ENCODE measurements at regions not wholly inside any gene's neighbourhood (a gene's known extent, or its start where the extent isn't known, plus 50 kb on each side); places are given as distances from the start of the nearest gene placed in this dataset.

DNA sequence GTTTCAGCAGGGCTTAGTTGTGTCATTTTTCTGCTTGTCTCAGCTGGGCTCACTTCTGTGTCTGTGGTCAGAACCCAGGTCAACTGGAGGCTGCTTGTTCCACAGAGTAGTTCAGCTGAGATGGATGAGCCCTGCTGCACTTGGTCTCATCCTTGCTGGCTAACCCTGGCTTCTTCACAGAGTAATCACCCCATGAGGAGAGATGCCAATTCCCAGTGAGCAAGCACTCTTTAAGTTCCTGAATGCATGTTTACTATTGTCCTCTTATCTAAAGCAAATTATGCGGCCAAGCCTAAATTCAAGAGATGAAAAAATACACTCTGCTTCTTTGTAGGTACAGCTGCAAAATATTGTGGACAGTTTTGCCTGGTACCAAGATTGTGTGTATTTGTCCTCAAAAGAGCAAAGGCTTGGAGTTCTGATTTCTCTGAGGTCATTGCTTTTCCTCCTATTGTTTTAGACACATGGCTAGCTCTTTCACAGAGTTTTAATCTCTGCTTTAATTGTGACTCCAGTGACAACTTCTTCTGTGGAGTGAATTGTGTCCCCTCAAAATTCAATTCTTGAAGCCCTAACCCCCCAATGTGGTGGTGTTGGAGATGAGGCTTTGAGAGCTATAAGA, 236.6 kb upstream of the ANKRD50 start:
- no peaks in the 10 kb centered on the region for H3K27me3 ChIP-seq
- intact Hi-C loops (cut with DNase I; ENCODE audit: low total_unique reads): no loop called here
- no peak overlapping the region for H3K4me3 ChIP-seq
- WGBS, 2 donors: 67 to 73% methylated on average over 1 of the region's 1 CpG
- H3K36me3 ChIP-seq (ENCODE audit: low read depth, missing control alignments): no peaks in the 10 kb centered on the region
- H3K9me3 ChIP-seq: no peaks in the 10 kb centered on the region
- H3K27ac ChIP-seq: no peak overlapping the region
- TF ChIP-seq, protein P1, sequence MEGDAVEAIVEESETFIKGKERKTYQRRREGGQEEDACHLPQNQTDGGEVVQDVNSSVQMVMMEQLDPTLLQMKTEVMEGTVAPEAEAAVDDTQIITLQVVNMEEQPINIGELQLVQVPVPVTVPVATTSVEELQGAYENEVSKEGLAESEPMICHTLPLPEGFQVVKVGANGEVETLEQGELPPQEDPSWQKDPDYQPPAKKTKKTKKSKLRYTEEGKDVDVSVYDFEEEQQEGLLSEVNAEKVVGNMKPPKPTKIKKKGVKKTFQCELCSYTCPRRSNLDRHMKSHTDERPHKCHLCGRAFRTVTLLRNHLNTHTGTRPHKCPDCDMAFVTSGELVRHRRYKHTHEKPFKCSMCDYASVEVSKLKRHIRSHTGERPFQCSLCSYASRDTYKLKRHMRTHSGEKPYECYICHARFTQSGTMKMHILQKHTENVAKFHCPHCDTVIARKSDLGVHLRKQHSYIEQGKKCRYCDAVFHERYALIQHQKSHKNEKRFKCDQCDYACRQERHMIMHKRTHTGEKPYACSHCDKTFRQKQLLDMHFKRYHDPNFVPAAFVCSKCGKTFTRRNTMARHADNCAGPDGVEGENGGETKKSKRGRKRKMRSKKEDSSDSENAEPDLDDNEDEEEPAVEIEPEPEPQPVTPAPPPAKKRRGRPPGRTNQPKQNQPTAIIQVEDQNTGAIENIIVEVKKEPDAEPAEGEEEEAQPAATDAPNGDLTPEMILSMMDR (IDR thresholded peaks at IDR 0.05): no peak
- TF ChIP-seq POLR2A (IDR thresholded peaks at IDR 0.05): no peak
- DNase-seq: no peak
- no peaks in the 10 kb centered on the region for H3K4me1 ChIP-seq

DNA sequence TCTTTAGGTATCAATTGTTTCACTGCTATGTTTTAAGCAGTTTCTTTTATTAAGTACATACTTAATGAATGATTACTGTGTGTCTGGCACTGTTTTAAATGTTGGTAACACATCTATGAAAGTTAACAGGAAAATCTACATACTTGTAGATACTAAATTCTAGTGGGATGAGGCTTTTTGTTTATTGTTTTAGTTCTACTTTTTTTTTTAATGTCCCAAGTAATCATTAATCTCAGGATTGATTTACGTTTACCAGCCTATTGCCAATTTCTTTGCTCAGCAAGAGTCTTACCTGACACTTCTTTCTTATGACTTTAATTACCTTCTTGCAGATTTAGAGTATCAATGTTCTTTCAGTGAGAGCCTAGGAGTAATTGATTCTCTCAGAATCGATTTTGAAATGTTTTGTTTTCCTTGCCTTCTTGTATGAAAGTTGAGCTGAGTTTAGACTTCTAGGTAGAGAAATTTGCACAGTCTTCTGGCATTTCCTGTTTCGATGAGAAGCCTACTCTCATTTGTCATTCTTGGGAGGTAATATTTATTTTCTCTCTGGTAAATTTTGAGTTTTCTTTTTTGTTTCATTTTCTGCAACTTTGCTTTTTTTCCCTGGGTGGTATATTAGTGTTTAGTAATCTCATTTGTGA, 235.2 kb upstream of the ANKRD50 start:
- no peaks in the 10 kb centered on the region for H3K36me3 ChIP-seq (ENCODE audit: low read depth, missing control alignments)
- TF ChIP-seq, protein P1 (IDR thresholded peaks at IDR 0.05): no peak
- no peak for TF ChIP-seq POLR2A (IDR thresholded peaks at IDR 0.05)
- no peak overlapping the region for H3K4me3 ChIP-seq
- 79 to 82% methylated on average over 3 of the region's 3 CpGs for WGBS, 2 donors
- no peak overlapping the region for H3K27ac ChIP-seq
- intact Hi-C loops (cut with DNase I; ENCODE audit: low total_unique reads): no loop called here
- no peaks in the 10 kb centered on the region for H3K4me1 ChIP-seq
- no peaks in the 10 kb centered on the region for H3K9me3 ChIP-seq
- no peaks in the 10 kb centered on the region for H3K27me3 ChIP-seq
- no peak for DNase-seq

DNA sequence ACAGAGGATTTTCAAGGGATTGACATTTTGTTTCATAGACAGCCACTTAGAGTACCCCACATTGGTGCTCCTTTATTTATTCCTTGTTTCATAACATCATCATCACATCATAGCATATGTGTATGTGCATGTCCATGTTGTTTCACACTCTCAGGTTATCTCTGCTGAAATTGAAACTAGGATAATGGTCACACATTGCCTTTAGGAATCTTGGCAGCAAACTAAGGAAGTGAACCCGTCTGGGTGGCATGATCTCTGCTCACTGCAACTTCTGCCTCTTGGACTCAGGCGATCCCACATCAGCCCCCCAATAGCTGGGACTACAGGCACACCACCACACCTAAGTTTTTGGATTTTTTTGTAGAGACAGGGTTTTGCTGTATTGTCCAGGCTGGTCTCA, 234.2 kb upstream of the ANKRD50 start:
- intact Hi-C loops (cut with DNase I; ENCODE audit: low total_unique reads): no loop called here
- TF ChIP-seq, protein P1 (IDR thresholded peaks at IDR 0.05): no peak
- no peak for TF ChIP-seq POLR2A (IDR thresholded peaks at IDR 0.05)
- DNase-seq: no peak
- Histone ChIP-seq H3K27ac (no peak overlapping the region), H3K4me3 (no peak overlapping the region), H3K36me3 (ENCODE audit: low read depth, missing control alignments) (no peaks in the 10 kb centered on the region), H3K27me3 (no peaks in the 10 kb centered on the region), H3K4me1 (no peaks in the 10 kb centered on the region), H3K9me3 (no peaks in the 10 kb centered on the region)
- 62 to 85% methylated on average over 2 of the region's 2 CpGs for WGBS, 2 donors

DNA sequence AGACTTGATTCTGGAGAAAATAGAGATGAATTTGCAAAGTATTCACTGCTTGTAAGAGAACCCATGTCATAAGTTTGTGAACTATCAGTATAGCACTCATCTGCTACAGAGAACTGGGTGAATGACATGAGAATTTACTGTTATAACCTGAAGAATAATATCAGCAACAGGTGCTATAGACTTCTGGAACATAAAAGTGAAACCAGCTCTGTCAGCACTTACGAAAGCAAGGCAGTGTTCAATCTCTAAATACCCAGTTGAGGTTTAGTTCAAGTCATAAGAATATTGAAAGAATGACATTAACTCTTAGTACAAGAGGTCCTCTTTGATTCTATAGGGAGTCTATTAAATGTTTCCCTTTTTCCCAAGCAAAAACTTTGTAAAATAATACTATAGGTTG, 232.9 kb upstream of the ANKRD50 start:
- Histone ChIP-seq H3K9me3 (no peaks in the 10 kb centered on the region), H3K27me3 (no peaks in the 10 kb centered on the region), H3K4me1 (no peaks in the 10 kb centered on the region), H3K36me3 (ENCODE audit: low read depth, missing control alignments) (no peaks in the 10 kb centered on the region), H3K27ac (no peak overlapping the region), H3K4me3 (no peak overlapping the region)
- no peak for DNase-seq
- intact Hi-C loops (cut with DNase I; ENCODE audit: low total_unique reads): no loop called here
- TF ChIP-seq, protein P1 (IDR thresholded peaks at IDR 0.05): no peak
- TF ChIP-seq POLR2A (IDR thresholded peaks at IDR 0.05): no peak
- 89 to 94% methylated on average over 1 of the region's 1 CpG for WGBS, 2 donors

DNA sequence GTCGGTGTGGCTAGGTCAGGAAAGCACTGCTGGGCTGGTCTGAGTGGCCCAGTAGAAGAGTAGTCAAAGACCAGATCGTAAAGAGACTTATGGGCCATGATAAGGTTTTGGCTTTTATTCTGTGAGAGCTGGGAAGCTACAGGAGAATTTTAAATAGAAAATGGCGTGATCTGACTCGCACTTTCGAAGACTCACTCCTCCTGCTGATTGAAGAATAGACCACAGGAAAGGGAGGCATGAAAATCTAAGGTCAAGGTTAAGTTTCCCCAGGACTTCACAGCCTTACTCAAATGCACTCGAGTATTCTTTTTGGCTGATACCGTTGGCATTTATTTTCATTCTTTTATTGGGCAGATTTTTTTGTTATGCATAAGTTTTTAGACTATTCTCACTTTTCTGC, 231.4 kb upstream of the ANKRD50 start:
- no peaks in the 10 kb centered on the region for H3K9me3 ChIP-seq
- no peak for DNase-seq
- 54 to 64% methylated on average over 7 of the region's 7 CpGs for WGBS, 2 donors

More for the DNA sequence above, 231.4 kb upstream of the ANKRD50 start:
- TF ChIP-seq, protein P1 (IDR thresholded peaks at IDR 0.05): no peak
- no peak for TF ChIP-seq POLR2A (IDR thresholded peaks at IDR 0.05)
- no peaks in the 10 kb centered on the region for H3K27me3 ChIP-seq
- H3K36me3 ChIP-seq (ENCODE audit: low read depth, missing control alignments): no peaks in the 10 kb centered on the region
- no peak overlapping the region for H3K27ac ChIP-seq
- intact Hi-C loops (cut with DNase I; ENCODE audit: low total_unique reads): no loop called here
- no peaks in the 10 kb centered on the region for H3K4me1 ChIP-seq
- no peak overlapping the region for H3K4me3 ChIP-seq

All from testis (tissue), 2 donors.